SIG-M5 treated with dmso at 0.1 percent for 504 hours (cell line): ENCODE measurements at regions not wholly inside any gene's neighbourhood (a gene's known extent, or its start where the extent isn't known, plus 50 kb on each side); places are given as distances from the start of the nearest gene placed in this dataset.

Experiments used
- DNase-seq: peaks from one replicate; lab custom pipeline; 2025; ENCODE audit not compliant: unreplicated experiment; lab: John Stamatoyannopoulos, UW

DNA sequence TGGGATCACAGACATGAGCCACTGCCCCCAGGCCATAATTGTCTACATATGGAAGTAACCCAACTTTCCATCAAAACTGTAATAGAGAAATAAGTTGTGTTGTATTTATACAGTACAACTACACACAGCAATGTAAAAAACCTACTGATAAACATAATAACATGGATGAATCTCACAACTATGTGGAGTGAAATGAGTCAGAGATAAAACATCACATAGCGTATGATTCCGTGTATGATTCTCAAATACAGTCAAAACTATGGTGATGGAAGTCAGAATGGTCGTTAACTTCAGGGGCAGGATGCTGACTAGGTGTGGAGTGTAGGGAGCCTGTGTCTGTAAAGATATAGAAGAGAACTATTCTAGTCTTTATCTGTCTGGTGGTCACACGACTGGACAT is 332.7 kb upstream of the SLCO3A1 start:
- no peak for DNase-seq

DNA sequence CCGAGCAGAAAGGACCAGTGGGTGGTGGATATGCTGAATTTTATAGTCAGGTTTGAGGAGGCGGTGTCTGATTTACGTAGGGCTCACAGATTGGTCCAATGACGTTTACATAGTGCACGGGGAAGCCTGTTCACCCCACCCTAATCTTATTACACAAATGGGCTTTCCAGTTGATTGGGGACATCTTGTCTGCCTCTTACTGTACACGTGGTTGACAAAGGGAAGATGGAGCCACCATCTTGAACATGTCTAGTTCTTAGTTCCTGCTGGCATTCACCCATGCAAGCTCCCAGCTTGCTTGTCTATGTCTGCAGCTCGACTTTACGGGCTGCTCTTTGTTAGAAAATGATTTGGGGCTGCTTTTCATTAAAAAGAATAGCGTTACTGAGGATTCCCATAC is 332.0 kb upstream of the SLCO3A1 start:
- no peak for DNase-seq

DNA sequence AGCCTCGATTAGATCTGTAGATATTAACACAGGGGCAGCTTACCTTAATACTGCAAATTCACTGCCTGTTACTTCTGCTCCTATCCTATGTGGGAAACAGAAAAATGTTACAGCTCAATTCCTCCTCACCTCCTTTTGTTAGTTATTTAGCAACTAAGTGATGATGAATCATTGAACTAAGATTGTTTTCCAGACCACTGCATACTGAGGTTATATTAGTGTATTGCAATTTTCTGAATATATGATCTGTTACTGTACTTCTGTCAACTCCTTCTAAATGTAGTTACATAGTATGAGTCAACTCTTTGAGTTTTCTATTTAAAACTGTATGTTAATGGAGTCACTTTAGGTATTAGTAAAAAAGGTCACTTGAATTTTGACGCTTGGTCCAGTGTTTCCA is 331.5 kb upstream of the SLCO3A1 start:
- no peak for DNase-seq

DNA sequence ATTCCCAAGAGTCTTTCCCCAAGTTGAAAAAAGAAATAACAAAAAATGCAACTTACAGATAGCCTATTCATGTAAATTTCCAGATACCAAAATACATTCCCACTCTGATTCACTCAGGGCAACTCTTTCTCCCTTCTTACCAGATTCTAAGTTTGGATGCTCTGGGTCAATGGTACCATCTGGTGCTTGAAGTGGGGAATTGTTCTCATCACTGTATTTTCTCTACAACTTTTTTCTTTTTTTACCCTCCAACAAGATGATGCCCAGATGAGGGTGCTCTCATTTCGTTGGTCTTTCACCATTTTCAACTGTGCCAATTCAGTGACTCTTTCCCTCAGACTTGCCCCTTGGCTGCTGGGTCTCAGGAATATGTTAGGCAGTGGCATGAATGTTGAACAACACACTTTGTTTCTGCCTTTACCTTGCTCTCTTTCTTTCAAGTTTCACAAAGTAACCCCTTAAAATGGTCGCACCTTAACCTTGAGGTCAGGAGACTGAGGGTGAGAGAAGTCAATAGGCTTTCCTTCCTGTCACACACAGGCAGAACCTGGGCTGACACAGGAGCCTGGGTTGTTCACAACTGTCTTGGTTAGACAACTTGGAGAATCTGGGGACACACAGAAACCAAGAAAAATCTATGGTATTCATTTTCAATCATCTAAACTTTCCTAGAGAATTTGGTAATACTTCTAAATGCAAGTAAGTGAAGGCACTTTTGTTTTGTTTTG is 330.7 kb upstream of the SLCO3A1 start:
- peak; percentile 35 for DNase-seq

DNA sequence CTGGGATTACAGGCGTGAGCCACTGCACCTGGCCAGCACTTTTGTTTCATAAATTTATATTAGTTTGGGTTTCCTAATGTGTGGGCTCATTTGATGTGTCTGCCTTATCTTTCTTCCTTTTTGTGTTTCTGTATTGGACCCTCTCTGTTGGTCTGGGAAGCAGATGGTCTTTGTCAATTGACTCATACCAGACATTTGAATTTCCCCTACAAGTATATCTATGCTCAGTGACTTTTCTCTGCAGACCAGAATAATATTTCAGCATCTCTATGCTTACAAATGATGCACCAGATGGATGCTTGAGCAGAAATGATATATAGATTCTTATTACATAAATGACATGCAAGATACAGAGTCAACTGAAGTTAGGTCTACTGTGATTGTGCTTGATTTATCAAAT is 329.9 kb upstream of the SLCO3A1 start:
- no peak for DNase-seq

DNA sequence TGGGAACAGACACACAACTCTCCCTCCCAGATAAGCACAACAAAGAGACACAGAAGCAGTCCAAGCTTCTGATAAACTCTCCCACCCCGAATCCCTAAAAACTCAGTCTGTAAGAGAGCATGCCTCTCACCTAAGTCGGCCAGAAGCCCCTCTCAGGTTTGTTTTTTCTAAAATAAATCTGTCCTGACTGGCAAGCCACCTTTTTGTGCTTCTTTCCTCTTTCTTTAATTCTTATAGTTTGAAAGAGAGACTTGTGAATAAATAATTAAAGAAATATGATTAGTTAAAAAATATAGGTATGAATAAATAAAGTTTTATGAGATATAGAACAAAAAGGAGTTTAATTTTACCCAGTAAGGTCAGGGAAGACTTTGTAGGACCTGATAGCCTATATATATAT is 329.0 kb upstream of the SLCO3A1 start:
- no peak for DNase-seq

DNA sequence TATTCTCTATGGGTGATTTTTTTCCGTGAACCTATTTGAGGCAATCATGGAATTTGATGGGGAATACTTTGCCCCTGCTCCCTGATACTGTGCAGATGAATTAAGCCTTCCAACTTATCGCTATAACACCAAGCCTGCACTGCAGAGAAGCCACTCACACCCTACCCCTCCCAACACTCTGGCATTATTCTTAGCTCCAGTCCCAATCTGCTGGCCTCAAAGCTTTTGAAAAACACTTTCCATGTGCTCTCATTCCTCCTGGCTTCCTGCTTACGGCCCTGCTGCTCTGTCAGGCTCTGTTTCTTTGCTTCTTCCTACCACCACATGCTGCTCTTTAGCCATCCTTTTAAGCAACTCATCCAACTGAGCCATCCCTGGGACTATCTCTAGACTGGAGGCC is 327.8 kb upstream of the SLCO3A1 start:
- DNase-seq: no peak

DNA sequence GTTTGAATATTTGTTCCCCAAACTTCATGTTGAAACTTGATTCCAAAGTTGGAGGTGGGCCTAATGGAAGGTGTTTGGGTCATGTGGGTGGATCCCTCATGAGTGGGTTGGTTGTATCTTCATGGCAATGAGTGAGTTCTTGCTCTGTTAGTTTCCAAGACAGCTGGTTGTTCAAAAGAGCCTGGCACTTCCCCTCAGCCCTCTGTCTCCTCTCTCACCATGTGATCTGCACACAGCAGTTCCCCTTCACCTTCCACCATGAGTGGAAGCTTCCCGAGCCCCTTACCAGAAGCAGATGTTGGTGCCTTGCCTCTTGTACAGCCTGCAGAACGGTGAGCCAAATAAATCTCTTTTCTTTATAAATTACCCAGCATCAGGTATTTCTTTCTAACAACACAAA is 327.1 kb upstream of the SLCO3A1 start:
- no peak for DNase-seq

DNA sequence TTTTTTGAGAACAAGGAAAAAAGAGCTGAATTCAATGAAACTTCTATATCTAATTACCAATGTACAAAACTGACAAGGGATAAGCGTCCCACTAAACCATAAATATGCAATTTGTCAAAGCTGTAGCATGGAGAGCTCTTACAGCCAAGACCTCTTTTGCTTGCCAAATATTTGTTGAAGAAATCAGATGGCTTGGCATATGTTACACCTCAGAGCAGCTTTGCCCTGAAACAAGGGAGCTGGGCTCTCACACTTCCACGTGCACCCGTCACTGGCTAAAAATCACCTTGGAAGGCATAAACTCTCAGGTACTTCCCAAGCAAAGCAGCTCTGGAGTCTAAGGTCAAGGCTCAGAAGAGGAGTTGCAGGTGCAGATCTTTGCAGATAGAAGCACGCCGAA is 324.7 kb upstream of the SLCO3A1 start:
- DNase-seq: no peak

DNA sequence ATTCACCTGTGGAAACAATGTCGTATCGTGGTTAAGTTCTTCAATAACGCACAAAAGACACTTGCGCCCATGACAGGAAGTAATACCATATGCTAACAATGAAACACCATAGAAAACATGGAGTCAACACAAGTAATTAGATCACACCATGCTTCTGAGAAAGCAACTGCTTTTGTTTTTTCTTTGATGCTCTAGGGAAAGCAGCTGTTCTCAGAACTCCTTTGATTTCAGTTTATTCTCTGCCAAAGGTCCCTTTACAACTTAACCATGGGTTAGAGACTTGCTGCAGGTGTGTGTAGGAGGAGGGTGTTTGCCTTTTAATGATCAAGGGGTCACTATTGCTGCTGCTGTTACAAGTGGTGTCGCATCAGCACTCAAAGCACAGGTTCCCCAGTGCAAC is 324.0 kb upstream of the SLCO3A1 start:
- DNase-seq: no peak

DNA sequence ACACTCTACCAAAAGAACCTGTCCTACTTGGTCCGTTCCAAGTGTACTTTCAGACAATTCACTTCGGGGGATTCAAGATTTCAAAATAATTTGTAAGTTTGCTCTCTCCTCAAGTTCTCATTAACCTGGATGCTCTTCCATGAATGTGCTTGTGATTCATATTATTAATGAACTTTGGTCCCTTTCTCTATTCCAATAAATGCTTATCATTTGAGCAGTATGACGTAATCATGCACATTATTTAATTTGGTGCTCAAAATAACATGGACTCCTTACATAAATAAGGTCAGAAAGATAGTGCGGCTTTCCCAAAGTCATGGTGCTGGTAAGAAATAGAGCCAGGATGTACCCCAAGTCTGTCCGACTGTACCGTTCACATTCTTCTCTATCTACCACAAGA is 323.2 kb upstream of the SLCO3A1 start:
- DNase-seq: no peak

DNA sequence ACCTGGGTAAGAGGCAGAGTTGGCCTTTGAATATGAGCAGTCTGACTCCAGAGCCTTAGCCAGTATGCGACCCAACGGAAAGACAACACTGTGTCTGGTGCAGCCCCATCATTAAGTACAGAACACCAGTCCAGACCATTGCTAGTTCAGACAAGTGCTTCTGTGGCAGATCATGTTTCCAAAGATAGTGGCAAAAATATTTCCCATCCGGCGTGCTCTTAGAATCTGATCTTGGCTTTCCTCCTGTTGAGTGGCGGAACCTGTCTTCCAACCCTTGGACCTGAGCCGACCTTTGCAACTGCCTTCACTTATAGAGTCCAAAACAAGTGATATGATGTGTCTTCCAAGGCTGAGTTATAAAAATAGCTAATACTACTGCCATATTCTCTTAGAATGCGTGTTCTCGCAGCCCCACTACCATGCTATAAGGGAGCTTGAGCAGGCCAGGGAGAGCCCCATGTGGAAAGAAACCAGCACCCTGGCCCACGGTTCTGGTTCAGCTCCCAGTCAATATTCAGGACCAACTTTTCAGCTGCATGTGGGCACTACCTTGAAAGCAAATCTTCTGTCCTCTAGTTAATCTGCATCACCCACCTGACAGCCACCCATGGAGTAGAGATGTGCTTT is 322.4 kb upstream of the SLCO3A1 start:
- no peak for DNase-seq

DNA sequence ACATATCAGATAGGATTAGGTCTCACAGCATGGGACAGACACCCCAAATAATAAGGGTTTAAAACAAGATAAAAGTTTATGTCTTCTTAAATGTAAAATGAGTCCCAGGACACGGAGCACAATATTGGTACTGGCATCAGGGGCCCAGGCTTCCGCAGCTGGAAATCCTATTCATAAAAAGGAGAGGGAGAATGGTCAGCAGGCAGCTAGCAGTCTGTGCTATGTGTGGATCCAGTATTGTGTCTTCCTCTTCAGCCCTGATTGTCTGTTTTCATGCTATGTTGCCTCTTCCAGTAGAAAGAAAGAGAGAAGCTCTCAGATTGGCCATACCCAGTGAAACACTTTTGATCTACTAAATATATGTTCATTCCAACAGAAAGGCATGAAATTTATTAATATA is 319.3 kb upstream of the SLCO3A1 start:
- no peak for DNase-seq

DNA sequence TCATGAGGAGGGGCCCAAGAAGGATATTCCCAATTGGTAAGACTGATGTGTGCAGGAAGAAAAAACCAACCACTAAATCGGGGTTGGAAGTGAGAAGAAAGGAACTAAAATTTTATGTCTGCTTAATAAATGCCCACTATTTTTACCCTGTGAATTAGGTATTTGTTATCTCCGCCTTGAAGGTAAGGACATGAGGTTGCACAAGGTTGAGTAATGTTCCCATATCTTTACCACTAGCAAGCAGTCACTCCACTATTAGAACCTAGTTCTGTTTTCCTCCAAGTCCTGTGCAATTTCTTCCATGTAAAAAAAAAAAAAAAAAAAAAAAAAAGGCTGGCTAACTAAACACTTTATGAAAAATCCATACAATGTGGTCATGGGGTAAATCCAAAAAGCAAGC is 318.5 kb upstream of the SLCO3A1 start:
- no peak for DNase-seq

DNA sequence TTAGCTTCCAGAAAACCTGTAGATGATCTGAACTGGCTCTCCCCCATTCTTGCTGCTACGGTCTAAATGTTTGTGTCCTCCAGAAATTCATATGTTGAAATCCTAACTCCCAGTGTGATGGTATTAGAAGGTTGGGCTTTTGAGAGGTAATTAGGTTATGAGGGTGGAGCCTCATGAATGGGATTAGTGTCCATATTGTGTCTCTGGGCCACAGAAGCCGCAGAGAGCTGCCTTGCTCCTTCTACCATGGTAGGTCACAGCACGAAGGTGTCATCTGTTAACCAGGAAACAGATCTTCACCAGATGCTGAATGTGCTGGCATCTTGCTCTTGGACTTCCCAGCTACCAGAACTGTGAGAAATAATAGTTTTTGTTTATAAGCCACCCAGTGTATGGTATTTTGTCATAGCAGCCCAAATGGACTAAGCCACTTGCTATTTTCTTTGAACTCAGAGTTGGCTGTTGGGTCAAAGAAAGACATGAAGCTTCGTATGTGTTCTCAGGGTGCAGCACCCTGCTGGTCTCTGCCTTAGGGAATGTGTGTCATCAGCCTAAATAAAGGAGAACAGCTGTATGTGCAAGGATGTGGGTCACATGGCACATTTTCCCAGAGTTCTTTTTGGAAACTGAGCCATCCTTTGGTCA is 317.5 kb upstream of the SLCO3A1 start:
- DNase-seq: no peak

DNA sequence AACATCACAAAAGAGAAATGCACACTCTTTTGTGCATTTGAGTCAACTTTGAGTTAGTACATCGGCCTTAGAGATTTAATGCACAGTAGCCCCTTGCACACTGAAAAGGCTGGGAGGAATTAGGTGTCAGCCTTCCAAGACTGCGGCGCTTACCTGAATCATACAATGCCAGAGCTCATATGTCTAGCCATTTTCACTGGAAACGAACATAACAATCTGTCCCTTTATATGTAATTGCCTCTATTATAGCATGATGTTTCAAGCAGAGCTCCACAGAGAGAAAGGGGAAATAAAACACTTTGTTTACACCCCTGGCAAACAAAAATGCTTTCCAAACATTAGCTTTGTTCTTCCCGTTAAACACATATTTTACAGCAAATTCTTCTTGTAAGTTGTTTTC is 315.7 kb upstream of the SLCO3A1 start:
- no peak for DNase-seq

DNA sequence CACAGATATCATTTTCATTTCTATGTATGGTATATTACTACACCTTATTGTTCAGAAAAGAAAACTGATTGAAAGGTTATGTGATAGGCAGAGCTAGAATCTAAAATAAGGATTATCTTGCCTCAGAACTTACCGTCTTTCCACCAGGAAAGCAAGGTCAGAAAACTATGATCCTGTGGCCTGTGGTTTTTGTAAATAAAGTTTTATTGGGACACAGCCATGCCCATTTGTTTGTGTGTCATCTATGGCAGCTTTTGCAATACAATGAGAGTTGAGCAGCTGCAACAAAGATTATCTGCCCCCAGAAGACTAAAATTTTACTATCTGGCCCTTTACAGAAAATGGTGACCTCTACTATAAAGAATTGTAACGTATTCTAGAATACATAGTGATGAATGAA is 314.7 kb upstream of the SLCO3A1 start:
- DNase-seq: no peak

DNA sequence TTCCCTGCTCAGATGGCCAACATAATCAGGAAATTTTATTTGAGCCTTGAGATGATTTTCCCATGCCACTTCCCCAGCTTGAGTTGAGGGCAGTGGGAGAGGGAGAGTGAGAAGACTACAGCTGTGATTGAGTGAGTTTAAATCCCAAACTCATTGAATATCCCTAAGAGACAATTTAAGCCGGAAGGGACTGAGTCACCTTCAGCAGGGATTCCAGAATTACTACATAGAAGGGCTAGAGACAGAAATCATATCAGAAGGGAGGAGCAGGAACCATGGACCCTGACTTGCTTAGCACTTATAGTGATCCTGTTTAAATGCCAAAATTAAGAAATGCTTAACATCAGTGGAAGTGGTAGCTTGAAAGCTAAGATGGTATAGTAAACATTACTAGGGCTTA is 312.2 kb upstream of the SLCO3A1 start:
- no peak for DNase-seq

DNA sequence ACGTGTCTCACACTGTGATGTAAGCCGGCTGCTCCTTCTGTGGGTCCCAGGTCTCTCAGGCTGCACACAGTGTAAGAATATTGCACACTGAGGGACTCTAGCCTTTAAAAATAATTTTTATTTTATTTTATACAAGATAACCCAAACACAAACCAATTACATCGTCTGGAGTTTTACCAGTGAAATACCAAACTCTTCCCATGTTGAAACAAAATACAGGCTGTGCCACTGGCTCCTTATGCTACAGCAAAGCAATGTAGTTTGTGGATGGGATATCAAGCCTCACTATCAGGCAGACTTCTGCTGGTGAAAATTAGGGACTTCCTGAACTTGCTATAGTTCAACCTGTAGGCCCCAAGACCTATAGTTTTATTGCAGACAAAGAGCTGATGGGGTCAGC is 311.3 kb upstream of the SLCO3A1 start:
- no peak for DNase-seq

DNA sequence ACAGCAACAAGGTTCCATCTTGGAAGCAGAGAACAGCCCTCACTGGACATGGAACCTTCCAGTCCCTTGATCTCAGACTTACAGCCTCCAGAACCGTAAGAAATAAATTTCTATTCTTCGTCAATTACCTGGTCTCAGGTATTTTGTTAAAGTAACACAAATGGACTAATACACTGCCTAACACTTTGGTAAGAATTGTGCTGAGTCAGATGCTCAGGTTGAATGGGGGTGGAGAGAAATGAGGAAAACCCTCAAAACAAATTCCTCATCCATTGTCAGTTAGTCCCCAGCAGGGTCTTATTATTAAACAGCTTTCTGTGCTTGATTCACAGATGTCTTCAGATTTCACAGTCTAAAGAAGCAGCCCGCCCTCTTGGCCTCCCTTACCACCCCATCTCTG is 306.2 kb upstream of the SLCO3A1 start:
- no peak for DNase-seq

DNA sequence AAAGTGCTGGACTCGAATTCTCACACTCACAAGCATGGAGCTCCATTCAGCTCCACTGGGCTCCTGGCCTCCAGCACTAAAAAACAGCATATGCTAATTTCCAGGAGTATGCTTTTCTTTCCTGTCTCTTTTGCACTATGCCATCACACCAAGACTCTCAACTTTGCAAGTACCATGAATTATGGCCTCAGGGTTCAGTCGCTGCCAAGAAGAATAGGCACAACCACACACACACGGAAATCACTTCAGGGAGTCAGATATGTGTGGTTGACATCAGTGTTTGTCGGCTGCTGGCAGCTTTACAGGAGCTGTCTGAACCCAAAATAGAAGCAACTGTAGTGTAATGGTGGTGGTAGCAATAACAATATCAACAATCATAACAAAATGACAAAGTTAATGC is 305.0 kb upstream of the SLCO3A1 start:
- DNase-seq: no peak

DNA sequence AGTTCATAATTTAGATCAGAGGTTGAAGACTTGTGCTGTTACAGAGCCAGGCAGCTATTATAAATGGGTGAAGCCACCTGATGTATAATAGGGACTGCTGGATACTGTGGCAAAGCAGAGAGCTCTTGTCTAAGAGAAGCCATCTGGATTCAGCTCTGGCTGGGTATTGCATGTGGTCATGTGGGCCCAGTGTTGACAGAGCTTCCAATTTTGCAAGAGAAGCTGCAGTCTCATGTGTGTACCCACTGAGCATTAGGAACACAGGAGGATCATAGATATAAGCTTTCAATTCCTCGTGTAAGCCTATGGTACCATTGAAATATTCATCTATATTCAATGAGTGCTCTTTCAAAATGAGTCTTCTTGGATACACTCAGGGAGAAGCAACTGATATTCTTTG is 303.9 kb upstream of the SLCO3A1 start:
- no peak for DNase-seq

DNA sequence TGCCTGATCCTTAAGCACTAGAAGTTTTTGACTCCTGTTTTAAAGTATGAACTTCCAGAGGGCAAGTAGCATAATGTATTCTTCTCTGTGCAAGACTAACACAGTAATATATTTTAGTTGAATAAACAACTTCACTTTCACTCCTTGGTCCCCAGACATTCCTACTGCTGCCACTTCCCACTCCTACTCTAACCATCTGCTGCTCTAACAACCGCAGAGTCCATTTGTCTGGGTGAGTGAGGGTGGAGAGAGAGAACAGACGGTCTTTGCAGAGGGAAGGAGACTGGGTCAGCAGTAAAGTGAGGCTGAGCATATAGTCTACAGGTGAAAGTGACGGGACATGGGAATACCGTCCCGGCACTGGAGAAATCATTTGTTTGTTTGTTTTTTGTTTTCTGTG is 301.0 kb upstream of the SLCO3A1 start:
- DNase-seq: no peak
